Caco-2 (cell line): ENCODE measurements at regions not wholly inside any gene's neighbourhood (a gene's known extent, or its start where the extent isn't known, plus 50 kb on each side); places are given as distances from the start of the nearest gene placed in this dataset.

Source experiments
- BruUV-seq: library from RNA; stranded (reverse); fragments of 400-500 nt; replicated peaks from 2 replicates; lab custom pipeline; 2021; lab: Mats Ljungman, UMichigan
- CTCF ChIA-PET: fragments of 300-600 bp; sonication (Branson Sonifier 250); formaldehyde crosslinking; loops from one replicate; lab custom pipeline; 2022; ENCODE audit warnings: antibody characterized with exemption; lab: Charles Lee
- POLR2A ChIA-PET: fragments of 300-600 bp; sonication (Branson Sonifier 250); formaldehyde crosslinking; loops from one replicate; lab custom pipeline; 2022; ENCODE audit warnings: antibody characterized with exemption; lab: Charles Lee
- DNase-seq, 2 experiments: peaks; one replicate each; pipeline versions ENCODE4 v3.0.0 to v3.0.0-alpha.2; 2020 to 2022
- H3K27me3 ChIP-seq: replicated peaks from 2 replicates; pipeline ENCODE4 v1.6.0; 2011; ENCODE audit warnings: low read length; ENCODE audit not compliant: control insufficient read depth, insufficient read depth
- H3K36me3 ChIP-seq: 2 replicates; pipeline ENCODE4 v1.5.1; 2011; ENCODE audit warnings: low read length; ENCODE audit not compliant: control insufficient read depth, insufficient read depth
- H3K4me1 ChIP-seq: fragments of 250-450 bp; sonication (Bioruptor Pico); 2 replicates; pipeline ENCODE4 v1.5.1; 2020; ENCODE audit warnings: mild to moderate bottlenecking
- H3K4me3 ChIP-seq: 2 replicates; pipeline ENCODE4 v1.5.1; 2011; ENCODE audit warnings: low read depth, mild to moderate bottlenecking, control low read depth, low read length
- H3K9me3 ChIP-seq: fragments of 250-450 bp; sonication (Bioruptor Pico); 2 replicates; pipeline ENCODE4 v1.5.1; 2020; ENCODE audit warnings: mild to moderate bottlenecking, moderate library complexity
- H3K27ac Mint-ChIP-seq: one replicate; pipeline ENCODE4 v1.8.0; 2022; ENCODE audit warnings: mixed read lengths; ENCODE audit not compliant: unreplicated experiment
- H3K27me3 Mint-ChIP-seq: one replicate; pipeline ENCODE4 v1.8.0; 2022; ENCODE audit warnings: mixed read lengths; ENCODE audit not compliant: insufficient read depth, unreplicated experiment
- H3K36me3 Mint-ChIP-seq: one replicate; pipeline ENCODE4 v1.8.0; 2022; ENCODE audit warnings: mild to moderate bottlenecking, mixed read lengths; ENCODE audit not compliant: insufficient read depth, unreplicated experiment
- H3K4me1 Mint-ChIP-seq: one replicate; pipeline ENCODE4 v1.8.0; 2022; ENCODE audit warnings: low read depth, mixed read lengths; ENCODE audit not compliant: unreplicated experiment
- H3K4me3 Mint-ChIP-seq: one replicate; pipeline ENCODE4 v1.8.0; 2022; ENCODE audit warnings: mild to moderate bottlenecking, moderate library complexity, mixed read lengths; ENCODE audit not compliant: unreplicated experiment
- H3K9me3 Mint-ChIP-seq: one replicate; pipeline ENCODE4 v1.8.0; 2022; ENCODE audit warnings: mixed read lengths; ENCODE audit not compliant: unreplicated experiment
- intact Hi-C: fragments of 100-400 bp; cut with micrococcal nuclease; formaldehyde crosslinking; loops from one replicate; pipeline ENCODE4 v1.10.0; 2022; ENCODE audit not compliant: unreplicated experiment
- TF ChIP-seq, protein P1 (sequence below), 2 experiments: fragments of 200-600 bp in 1 of 2; IDR thresholded peaks; 1 replicate in 1 of 2; 2 replicates in 1 of 2; pipeline versions ENCODE4 v1.5.1 to v1.8.0; 2011 to 2022; ENCODE audit warnings: antibody characterized with exemption in 1 of 2, control low read depth in 1 of 2, inconsistent platforms in 1 of 2, low read depth in 1 of 2, low read length in 1 of 2, mild to moderate bottlenecking in 1 of 2, moderate library complexity in 1 of 2; ENCODE audit not compliant: insufficient read depth in 1 of 2, severe bottlenecking in 1 of 2, unreplicated experiment in 1 of 2

DNA sequence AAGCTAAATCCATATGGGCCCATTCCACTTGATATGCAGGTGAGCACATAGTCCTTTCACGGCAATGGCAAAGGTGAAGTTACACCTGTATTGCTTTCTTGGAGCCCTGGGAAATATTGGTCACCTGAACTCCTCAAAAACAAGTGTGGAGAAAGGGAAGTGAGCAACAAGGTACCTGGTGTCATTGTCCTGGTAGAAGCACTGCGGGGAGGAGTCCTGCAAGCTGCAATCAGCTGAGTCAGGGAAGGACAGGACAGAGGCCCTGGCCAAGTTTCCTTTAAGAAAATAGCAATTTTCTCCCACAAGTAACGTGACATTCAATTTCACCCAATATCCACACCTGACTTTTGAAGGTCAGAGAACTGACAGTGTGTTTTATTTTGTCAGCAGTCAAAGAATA, 389.1 kb downstream of the IRS2 start:
- Mint-ChIP-seq H3K9me3 (peaks cover 10% of the 10 kb centered on the region), H3K36me3 (no peaks in the 10 kb centered on the region), H3K4me1 (no peaks in the 10 kb centered on the region), H3K27me3 (no peaks in the 10 kb centered on the region), H3K27ac (no peak overlapping the region), H3K4me3 (no peak overlapping the region)
- H3K36me3 ChIP-seq = no peaks in the 10 kb centered on the region; the same call in 1 of the 2 replicates
- no peaks in the 10 kb centered on the region for H3K27me3 ChIP-seq
- intact Hi-C loops = no loop called here
- H3K4me1 ChIP-seq = no peaks in the 10 kb centered on the region
- TF ChIP-seq, protein P1, sequence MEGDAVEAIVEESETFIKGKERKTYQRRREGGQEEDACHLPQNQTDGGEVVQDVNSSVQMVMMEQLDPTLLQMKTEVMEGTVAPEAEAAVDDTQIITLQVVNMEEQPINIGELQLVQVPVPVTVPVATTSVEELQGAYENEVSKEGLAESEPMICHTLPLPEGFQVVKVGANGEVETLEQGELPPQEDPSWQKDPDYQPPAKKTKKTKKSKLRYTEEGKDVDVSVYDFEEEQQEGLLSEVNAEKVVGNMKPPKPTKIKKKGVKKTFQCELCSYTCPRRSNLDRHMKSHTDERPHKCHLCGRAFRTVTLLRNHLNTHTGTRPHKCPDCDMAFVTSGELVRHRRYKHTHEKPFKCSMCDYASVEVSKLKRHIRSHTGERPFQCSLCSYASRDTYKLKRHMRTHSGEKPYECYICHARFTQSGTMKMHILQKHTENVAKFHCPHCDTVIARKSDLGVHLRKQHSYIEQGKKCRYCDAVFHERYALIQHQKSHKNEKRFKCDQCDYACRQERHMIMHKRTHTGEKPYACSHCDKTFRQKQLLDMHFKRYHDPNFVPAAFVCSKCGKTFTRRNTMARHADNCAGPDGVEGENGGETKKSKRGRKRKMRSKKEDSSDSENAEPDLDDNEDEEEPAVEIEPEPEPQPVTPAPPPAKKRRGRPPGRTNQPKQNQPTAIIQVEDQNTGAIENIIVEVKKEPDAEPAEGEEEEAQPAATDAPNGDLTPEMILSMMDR (IDR thresholded peaks at IDR 0.05; ENCODE audit: insufficient read depth in 1 of 2, low read depth in 1 of 2, low read length in 1 of 2, severe bottlenecking in 1 of 2, unreplicated experiment in 1 of 2) = no peak
- no peak overlapping the region for H3K4me3 ChIP-seq
- POLR2A ChIA-PET = no interaction called here
- no peak for DNase-seq
- CTCF ChIA-PET = no interaction called here
- H3K9me3 ChIP-seq = peaks cover 6% of the 10 kb centered on the region; the same call in 1 of the 2 replicates
- BruUV-seq = no TSS peak

DNA sequence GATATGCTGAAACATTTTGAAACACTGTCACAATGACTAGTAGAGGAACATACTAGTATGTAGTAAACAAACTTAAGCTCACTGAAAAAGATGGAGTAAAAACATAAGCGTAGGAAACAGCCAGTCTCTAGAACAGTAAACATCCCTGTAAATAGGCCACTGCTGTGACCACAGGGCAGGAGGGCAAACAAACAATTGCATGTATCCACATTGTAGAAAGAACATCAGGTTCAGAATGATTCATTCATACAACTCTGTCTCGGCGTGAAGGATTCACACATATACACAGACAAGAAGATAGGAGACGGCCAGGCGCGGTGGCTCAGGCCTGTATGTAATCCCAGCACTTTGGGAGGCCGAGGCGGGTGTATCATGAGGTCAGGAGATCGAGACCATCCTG, 390.1 kb downstream of the IRS2 start:
- no peaks in the 10 kb centered on the region for H3K27me3 ChIP-seq
- no peaks in the 10 kb centered on the region for H3K4me1 ChIP-seq
- H3K36me3 ChIP-seq = no peaks in the 10 kb centered on the region; the same call in 1 of the 2 replicates
- DNase-seq = no peak
- H3K4me3 Mint-ChIP-seq = no peak overlapping the region
- ChIA-PET CTCF (no interaction called here), POLR2A (no interaction called here)
- H3K36me3 Mint-ChIP-seq = no peaks in the 10 kb centered on the region
- H3K9me3 ChIP-seq = no peaks in the 10 kb centered on the region
- no TSS peak for BruUV-seq
- H3K27me3 Mint-ChIP-seq = no peaks in the 10 kb centered on the region
- intact Hi-C loops = no loop called here
- TF ChIP-seq, protein P1 (IDR thresholded peaks at IDR 0.05; ENCODE audit: insufficient read depth in 1 of 2, low read depth in 1 of 2, low read length in 1 of 2, severe bottlenecking in 1 of 2, unreplicated experiment in 1 of 2) = no peak
- no peak overlapping the region for H3K27ac Mint-ChIP-seq
- H3K4me3 ChIP-seq = no peak overlapping the region
- no peaks in the 10 kb centered on the region for H3K4me1 Mint-ChIP-seq
- H3K9me3 Mint-ChIP-seq = peaks cover 1% of the 10 kb centered on the region

DNA sequence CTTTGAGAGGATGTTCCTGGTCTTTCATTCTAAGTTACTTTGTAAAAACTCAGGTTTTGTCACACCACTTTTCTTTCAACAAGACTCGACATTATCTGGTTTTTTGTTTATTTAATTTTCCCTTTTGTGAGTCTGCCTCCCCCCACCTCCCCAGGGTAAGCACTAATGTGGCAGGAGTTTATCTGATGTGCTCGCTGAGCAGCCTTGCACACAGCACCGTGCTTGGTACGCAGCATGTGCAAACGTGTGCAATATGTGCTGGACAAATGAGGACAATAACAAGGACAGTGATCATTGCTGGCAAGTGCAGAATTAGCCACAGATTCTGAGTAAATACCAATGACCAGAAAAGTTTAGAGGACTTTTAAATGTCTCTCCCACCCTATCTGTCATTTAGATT, 391.4 kb downstream of the IRS2 start:
- Mint-ChIP-seq H3K4me3 (no peak overlapping the region), H3K27me3 (no peaks in the 10 kb centered on the region), H3K9me3 (no peaks in the 10 kb centered on the region), H3K27ac (no peak overlapping the region), H3K36me3 (no peaks in the 10 kb centered on the region), H3K4me1 (no peaks in the 10 kb centered on the region)
- ChIA-PET CTCF (no interaction called here), POLR2A (no interaction called here)
- BruUV-seq = no TSS peak
- intact Hi-C loops = no loop called here
- Histone ChIP-seq H3K36me3 (no peaks in the 10 kb centered on the region; the same call in 1 of the 2 replicates), H3K4me3 (no peak overlapping the region), H3K4me1 (no peaks in the 10 kb centered on the region), H3K27me3 (no peaks in the 10 kb centered on the region), H3K9me3 (no peaks in the 10 kb centered on the region)
- DNase-seq = no peak
- TF ChIP-seq, protein P1 (IDR thresholded peaks at IDR 0.05; ENCODE audit: insufficient read depth in 1 of 2, low read depth in 1 of 2, low read length in 1 of 2, severe bottlenecking in 1 of 2, unreplicated experiment in 1 of 2) = no peak
